ENCODE measurements at regions not wholly inside any gene's neighbourhood (a gene's known extent, or its start where the extent isn't known, plus 50 kb on each side); places are given as distances from the start of the nearest gene placed in this dataset.

GRCh38 chr13:73599232-73600128 is 534.7 kb downstream of the KLF12 start:
- DNase-seq, result no peak

GRCh38 chr13:73598020-73598712 is 536.0 kb downstream of the KLF12 start:
- DNase-seq, result no peak

GRCh38 chr13:73596382-73596781 is 537.6 kb downstream of the KLF5 start:
- no peak for DNase-seq

- no peak for DNase-seq
Measured at GRCh38 chr13:73593199-73593765, 534.5 kb downstream of the KLF5 start.

GRCh38 chr13:73591861-73592260 is 533.1 kb downstream of the KLF5 start:
- DNase-seq, result no peak

- DNase-seq, result no peak
Measured at GRCh38 chr13:73590795-73591194, 532.0 kb downstream of the KLF5 start.

GRCh38 chr13:73585236-73585635 is 526.4 kb downstream of the KLF5 start:
- no peak for DNase-seq

- no peak for DNase-seq
Measured at GRCh38 chr13:73583331-73583730, 524.5 kb downstream of the KLF5 start.

GRCh38 chr13:73580513-73581267 is 521.9 kb downstream of the KLF5 start:
- DNase-seq, result no peak

GRCh38 chr13:73579574-73580274 is 520.9 kb downstream of the KLF5 start:
- no peak for DNase-seq

GRCh38 chr13:73578251-73578875 is 519.6 kb downstream of the KLF5 start:
- no peak for DNase-seq

GRCh38 chr13:73576291-73576690 is 517.5 kb downstream of the KLF5 start:
- no peak for DNase-seq

GRCh38 chr13:73572824-73573223 is 514.0 kb downstream of the KLF5 start:
- no peak for DNase-seq

- DNase-seq, result no peak
Measured at GRCh38 chr13:73571376-73571775, 512.6 kb downstream of the KLF5 start.

- no peak for DNase-seq
Measured at GRCh38 chr13:73556902-73557301, 498.1 kb downstream of the KLF5 start.

GRCh38 chr13:73556128-73556527 is 497.3 kb downstream of the KLF5 start:
- no peak for DNase-seq

GRCh38 chr13:73551736-73552135 is 492.9 kb downstream of the KLF5 start:
- no peak for DNase-seq

GRCh38 chr13:73549717-73550116 is 490.9 kb downstream of the KLF5 start:
- DNase-seq, result no peak

- DNase-seq, result no peak
Measured at GRCh38 chr13:73548449-73548848, 489.6 kb downstream of the KLF5 start.

GRCh38 chr13:73547239-73547638 is 488.4 kb downstream of the KLF5 start:
- no peak for DNase-seq

- DNase-seq, result no peak
Measured at GRCh38 chr13:73544175-73544574, 485.4 kb downstream of the KLF5 start.

- no peak for DNase-seq
Measured at GRCh38 chr13:73542446-73542845, 483.6 kb downstream of the KLF5 start.
